Esophagus muscularis mucosa (tissue), 3 donors: ENCODE measurements at regions not wholly inside any gene's neighbourhood (a gene's known extent, or its start where the extent isn't known, plus 50 kb on each side); places are given as distances from the start of the nearest gene placed in this dataset.

ENCODE experiments used
- CTCF ChIP-seq, 3 experiments: fragments of 200-600 bp in 2 of 3; fragments of 450-650 bp in 1 of 3; sonication (generic) in 2 of 3; IDR thresholded peaks; one replicate each; pipeline ENCODE4 v1.5.1; 2017 to 2019; ENCODE audit warnings: antibody characterized with exemption in 3 of 3, mild to moderate bottlenecking in 2 of 3, moderate library complexity in 1 of 3
- POLR2AphosphoS5 ChIP-seq, 2 donors: sonication (generic); formaldehyde crosslinking; IDR thresholded peaks; one replicate each; pipeline ENCODE4 v1.6.1; 2017; ENCODE audit warnings: antibody characterized with exemption in 2 of 2

GRCh38 chrX:74207539-74207938, 96.4 kb upstream of the ZCCHC13 start:
- TF ChIP-seq POLR2AphosphoS5 (IDR thresholded peaks at IDR 0.05) (no peak), CTCF (IDR thresholded peaks at IDR 0.05) (no peak)
